HuH-7 (cell line): ENCODE measurements at regions not wholly inside any gene's neighbourhood (a gene's known extent, or its start where the extent isn't known, plus 50 kb on each side); places are given as distances from the start of the nearest gene placed in this dataset.
"Not testable (repeated sequence)": the region's sequence is repeated elsewhere in the genome, so short reads cannot be mapped to it uniquely, and the experiment has no call there.

Source experiments
- DNase-seq: peaks from one replicate; pipeline ENCODE4 v3.0.0; 2011; ENCODE audit warnings: low spot score

DNA sequence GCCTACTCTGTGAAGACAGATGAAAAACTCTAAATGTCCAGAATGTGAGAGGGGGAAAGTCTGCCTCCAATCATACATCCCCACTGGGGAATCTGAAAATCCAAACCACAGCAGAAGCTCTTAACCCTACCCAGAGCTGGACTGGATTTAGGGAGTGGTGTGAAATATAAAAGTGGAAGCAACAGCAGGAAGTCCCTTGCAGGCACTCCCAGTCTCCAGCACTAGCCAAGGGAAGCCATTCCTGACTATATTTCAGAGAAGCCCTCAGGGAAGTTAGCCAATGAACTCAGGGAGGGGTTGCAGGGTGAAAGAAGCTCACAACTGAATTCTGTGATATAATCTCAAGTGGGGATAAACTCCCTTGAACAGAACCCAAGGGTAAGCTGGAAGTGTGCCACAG, 51.5 kb downstream of the CRPPA start:
- no peak for DNase-seq

DNA sequence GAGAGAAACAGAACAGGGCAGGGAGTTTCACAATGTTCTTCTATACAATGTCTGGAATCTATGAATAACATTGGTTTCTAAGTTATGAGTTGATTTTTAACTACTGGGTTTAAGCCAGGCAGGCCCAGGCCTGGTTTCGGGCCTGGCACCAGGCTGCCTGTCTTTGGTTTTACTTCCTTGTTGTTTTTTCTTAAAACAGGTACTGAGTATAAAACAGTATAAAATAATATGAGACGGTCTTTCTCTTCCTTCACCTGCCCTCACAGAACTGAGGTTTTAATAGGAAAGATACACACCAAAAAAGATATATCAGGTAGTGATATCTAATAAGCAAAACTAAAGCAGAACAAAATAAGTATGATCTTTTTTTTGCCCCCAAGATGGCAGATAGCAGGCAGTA, 52.0 kb downstream of the CRPPA start:
- not testable (repeated sequence) for DNase-seq

DNA sequence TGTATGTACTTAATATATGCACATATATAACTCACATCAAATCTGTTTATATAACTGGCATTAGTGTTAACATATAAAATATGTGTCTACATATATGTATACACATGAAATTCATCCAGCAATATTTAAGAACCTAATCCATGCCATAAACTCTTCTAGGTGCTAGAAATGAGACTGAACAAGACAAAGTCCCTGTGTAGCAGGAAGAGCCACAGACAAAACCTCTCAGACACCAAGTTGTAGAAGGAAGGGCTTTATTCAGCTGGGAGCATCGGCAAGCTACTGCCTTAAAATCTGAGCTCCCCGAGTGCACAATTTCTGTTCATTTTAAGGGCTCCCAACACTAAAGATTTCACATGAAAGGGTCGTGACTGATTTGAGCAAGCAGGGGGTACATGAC, 52.5 kb downstream of the CRPPA start:
- DNase-seq = no peak

DNA sequence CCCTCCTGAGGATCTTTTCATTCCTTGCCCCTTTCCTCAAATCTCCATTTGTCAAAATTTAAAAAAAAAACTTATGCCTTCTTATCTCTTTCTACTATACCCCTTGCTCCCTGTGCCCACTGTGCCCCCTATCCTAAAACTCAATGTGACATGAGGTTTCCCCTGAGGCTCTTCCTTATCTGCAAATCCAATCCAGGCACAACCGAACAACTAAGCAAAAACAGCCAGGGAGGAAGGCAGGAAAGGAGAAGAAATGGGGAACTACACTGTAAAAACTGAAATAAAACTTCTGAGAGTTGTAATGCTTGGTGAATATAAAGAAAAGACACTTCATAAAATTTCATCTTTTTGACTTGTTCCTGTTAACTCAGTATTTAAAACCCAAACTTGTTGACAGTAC, 54.2 kb downstream of the CRPPA start:
- DNase-seq = no peak

DNA sequence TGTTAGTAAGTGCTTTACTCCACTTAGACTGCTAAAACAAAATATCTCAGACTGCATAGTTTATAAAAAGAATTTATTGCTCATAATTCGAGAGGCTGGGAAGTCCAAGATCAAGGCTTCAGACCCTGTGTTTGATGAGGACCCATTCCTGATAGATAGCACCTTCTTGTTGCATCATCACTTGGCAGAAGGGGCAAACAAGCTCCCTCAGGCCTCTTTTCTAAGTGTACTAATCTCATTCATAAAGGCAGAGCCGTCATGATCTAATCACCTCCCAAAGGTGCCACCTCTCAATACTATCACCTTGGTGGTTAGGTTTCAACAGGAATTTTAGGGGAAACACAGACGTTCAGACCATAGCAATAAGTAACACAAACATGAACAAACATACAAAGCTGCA, 55.4 kb downstream of the CRPPA start:
- DNase-seq = no peak

DNA sequence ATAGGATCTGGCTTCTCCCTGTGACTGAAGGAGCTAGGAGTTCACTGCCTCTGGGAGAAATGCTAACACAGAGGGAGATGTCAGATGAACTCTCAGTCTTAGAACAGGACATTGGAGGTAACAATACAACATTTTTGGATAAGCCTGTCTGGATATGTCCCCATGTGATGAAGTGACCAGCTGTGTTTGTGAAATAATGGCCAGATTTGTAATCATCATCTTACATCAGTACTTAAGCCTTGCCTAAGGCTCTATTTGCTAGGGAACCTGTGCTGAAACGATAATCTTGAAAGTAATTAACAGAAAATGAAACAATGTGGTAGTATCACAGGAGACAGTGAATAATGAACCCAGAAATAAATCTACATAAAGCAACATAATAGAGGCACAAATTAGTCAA, 56.2 kb downstream of the CRPPA start:
- no peak for DNase-seq

DNA sequence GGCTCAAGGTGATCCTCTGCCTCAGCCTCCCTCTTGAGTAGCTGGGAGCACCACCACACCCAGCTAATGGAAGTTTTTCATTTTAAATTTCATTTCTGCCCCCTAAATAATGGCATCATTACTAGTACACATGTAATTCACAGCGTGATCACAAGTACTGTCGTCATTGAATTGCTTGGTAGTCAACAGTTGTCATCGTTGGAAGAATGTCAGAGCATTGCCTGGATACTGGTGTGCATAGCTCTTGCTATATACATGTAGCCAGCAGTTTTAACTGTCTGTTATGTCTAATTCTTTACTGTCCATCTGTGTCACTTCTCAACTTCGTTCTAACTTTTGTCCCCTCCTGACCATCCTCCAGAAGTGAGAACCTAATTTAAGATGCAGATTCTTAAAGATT, 62.1 kb downstream of the CRPPA start:
- no peak for DNase-seq

DNA sequence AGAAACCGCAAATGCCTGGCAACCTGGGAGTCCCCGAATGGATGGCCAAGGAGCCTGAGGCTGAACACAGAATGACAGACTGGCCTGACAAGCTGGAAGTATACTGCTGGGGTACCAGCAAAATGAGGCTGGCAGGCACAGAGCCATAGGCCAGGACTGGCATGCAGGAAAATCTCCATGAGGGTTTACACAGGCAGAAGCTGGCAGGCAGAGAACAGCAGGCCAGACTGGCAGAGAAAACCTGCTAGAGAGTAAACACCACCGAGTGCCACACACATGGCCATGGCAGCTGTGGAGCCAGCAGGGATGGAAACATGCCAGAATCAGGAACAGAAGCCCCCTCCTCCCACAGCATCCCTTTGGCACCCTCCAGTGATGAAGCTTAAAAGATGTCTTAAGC, 63.4 kb downstream of the CRPPA start:
- no peak for DNase-seq

DNA sequence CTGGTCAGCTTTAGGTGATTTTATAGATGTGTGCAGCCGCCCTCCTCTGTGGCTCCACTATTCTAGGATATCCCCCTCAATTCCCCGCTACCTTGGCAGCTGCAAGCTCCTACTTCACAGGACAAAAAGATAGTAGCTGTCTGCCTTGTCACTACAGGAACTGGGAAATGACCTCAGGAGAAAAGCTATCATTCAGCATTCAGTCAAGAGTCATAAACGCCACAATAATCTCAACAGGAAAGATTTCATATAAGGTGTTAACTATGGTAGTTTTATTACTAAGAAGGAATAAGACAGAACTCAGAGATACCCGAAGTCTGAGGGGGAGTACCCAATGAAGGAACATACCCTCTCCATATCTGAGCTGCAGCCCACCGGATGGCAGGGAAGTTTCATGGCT, 63.9 kb downstream of the CRPPA start:
- DNase-seq = no peak

DNA sequence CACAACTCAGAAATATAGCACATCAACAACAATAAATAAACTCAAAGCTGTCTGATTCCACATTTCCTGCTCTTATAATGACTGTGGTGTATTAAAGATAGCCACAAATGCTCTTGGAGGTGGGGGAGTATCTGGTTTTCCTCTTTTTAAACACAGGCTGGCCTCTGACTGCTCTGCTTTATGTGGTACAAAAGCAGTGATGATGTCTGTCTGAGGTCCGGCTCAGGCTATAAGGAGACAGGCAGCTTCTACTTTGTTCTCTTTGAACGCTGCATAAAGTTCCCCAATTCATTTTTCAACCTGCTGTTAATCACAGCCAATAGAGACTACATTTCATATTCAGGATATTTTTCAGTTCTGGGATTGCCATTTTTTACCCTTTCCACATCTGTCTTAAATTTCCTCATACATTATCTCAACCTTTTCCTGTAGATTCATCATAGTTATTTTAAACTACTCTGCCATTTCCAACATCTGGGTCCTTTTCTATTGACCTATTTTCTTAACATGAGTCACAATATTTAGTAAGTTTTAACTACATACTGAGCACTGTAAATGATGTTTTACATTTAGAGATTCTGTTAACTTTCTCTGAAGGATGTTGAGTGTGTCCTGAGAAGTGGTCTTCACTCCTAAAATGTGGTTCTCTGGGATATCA, 64.9 kb downstream of the CRPPA start:
- DNase-seq = no peak

DNA sequence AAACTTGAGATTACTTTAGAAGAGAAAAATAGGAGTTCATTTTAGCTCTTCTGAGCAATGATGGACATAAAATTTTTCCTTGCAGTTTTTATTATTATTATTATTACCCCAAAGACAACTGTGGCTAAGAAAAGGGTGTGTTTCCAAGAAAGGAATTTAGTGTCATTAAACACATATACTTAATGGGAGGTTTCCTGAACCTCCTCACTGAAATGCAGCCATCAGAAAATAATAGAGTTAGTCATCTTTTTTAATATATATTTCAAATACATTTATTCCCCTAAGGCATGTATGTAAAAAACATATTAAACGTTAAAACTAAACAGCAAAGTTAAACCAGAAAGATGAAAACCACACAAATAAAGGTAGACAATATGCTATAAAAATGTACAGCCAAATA, 66.8 kb downstream of the CRPPA start:
- DNase-seq = no peak

DNA sequence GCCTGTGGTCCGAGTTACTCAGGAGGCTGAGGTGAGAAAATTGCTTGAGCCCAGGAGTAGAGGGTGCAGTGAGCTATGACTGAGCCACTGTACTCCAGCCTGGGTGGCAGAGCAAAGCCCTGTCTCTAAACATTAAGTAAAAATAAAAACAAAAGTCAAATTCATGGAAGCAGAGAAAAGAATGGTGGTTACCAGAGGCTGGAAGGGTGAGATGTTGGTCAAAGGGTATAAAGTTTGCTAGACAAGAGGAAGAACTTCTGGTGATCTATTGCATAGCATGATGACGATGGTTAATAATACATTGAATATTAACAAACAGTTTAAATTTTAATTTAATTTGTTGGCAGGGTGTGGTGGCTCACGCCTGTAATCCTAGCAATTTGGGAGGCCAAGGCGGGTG, 68.1 kb downstream of the CRPPA start:
- DNase-seq = no peak

DNA sequence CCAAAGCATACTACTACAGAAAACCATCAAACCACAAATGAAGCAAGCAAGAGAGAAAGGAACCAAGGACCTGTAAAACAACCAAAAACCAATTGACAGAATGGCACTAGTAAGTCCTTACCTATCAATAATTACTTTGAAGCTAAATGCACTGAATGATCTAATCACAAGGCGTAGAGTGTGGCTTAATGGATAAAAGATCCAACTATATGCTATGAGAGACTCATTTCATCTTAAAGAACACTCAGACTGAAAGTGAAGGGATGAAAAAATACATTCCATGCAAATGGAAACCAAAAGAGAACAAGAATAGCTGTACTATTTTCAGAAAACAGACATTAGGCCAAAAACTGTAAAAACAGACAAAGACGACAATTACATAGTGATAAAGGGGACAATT, 70.7 kb downstream of the CRPPA start:
- DNase-seq = no peak

DNA sequence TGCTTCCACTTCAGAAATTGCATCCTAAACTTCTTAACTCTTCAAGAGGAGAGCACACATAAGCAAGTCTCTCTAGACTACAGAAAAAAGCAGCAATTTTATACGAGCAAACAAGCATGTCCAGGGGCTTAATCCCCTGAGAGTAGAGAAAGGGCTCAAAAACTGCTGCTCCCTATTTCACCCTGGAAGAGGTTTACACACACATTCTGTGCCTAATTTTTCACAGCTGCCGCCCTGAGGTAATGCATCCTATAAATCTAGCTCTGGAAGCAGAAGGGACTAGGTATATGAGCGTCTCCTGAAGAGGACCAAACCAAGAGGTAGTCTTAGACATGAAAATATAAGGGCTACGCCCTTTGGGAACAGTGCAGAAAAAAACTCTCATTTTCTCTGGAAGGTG, 73.1 kb downstream of the CRPPA start:
- DNase-seq = no peak

DNA sequence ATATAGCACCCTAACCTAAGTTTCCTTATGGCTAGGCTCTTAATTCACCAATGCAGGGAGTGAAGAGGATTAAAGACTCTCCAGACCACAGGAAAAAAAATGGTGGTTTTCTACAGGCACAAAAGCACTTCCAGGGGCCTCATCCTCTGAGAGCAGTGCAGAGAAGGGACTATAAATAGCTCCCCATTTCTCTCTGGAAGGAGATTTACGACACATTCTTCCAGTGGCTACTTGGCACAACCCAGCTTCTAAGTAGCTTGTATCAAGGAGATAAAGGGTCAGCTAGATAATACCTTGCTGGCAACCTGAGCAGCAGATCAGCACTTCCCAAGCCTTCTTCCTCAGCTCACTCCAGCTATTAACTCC, 73.5 kb downstream of the CRPPA start:
- DNase-seq = no peak

DNA sequence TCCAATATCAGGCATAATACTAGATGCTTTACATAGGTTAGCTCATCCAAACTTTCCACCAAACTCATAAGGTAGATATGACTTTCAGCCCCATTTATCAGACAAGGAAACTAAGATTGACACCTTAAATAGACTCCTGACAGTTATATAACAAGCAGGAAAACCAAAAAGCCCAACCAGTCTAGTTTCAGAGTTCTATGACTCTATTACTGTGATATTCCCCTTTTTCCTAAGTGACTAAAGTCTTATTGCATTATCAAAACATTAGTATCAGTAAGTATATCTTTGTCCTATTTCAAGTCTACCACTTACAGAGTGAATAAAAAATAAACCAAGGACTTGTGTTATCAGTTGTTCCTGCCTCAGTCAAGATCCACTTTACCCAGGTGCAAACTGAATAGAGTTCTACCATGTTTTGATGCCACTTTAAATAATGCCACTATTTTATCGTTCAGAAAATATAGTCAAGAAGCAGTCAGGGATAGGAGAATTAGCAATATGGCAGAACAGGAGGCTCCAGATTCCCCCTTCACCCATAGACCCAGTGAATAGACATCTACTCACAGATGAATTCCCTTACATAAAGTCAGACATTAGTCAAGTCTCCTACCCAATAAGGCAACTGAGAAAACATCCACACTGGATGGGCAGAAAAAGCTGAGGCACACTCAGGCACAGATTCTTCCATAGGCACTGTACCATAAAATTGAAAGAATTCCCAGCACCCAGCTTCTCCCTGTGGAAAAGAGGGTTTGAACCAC, 74.1 kb downstream of the CRPPA start:
- DNase-seq = no peak

DNA sequence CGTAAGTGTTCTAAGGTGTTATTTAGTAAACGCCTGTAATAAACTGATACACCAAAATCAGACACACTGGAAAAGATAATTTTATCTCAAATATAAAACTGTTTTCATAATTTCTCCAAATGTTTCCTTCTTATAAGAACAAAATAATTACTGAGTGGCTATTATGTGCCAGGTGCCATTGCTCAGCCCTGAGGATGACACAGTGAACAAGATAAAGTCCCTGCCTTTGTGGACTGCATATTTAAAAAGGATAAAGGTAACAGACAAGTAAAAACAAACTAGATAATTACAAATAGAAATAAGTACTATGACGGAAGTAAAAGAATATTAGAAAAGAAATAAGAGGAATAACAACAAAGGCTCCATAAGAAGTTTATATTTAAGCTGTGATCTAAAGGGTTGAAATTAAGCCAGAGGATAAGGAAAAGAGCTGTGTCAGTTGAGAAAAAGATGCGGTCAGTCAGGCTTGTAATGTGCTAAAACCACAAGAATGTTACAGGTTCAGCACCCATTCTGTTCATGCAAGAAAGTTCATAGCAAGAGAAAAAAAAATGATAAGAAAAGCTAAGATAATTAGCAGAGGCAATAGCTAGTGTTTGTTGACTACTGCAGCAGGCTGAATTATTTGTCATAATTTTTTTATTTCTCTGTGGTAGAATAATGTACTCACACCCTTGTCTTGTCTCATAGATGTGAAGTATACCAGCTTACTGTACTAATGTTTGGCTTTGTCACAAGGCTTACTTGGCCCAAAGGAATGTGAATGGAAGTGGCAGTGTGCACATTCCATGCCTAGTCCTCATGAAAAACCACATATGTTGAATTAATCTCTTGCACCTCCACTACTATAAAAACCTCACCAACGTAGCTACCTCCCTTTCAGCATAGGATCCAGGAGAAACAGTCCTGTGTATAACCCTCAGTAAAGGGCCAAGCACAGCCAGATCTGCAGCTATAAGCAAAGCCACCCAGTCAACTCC, 75.1 kb downstream of the CRPPA start:
- DNase-seq = no peak

DNA sequence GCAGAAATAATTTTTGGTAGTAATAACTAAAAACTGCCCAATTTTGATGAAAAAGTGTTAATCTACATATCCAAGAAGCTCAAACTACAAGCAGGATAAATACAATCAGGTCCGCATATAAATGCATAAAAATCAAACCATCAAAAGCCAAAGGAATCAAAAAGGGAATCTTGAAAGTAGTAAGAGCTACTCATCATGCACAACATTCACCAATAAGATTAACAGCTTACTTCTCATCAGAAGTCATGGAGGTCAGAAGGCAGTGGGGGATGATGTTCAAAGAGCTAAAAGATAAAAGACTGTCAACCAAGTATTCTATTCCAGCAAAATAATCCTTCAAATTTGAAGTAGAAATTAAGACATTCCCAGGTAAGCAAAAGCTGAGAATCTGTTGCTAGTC, 76.4 kb downstream of the CRPPA start:
- no peak for DNase-seq

DNA sequence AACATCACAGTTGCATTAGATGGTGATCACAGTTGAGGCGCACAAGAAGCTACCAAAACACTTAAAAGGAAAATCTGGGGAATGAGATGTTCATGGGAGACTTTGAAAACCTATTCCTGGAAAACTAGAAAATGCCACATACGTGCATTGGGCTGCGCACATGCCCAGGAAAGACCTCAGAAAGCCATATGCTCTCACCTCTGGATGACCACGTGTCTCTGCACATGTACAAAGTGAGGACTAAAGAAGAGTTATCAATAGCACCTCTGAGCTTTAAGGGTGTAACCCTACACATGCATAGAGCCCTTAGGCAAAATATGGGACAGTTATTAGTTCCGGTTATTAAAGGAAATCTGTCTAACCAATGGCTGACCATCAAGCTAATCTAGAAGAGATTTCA, 77.7 kb downstream of the CRPPA start:
- no peak for DNase-seq

DNA sequence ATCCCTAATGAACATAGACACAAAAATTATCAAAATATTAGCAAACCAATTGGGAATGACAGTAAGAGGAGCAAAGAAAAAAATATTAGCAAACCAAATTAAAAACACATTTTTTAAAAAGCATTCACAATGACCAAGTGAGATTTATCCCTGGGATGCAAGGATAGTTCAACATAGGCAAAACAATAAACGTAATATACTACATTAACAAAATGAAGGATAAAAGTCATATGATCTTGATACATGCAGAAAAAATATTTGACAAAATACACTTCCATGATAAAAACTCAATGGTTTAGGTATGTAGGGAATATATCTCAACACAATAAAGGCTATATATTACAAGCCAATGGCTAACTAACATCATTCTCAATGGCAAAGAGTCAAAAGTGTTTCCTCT, 83.3 kb downstream of the CRPPA start:
- no peak for DNase-seq

DNA sequence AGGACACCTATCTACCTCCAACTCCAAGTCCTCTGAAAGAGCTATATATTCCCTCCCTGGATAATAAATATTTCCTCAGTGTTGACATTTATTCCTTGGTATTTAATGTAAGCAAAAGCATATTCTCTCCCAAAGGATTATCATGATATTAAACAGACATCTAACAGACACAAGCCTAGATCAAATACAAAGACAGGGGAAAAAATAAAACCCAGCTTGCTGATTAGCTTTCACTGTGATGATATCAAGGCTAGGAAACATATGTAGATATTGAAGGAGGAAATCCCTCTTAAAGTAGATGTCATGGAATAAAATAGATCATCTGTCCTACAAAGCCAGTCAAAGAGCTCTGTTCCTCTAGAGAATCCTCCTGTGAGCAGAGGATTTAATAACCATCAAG, 95.2 kb downstream of the CRPPA start:
- no peak for DNase-seq

DNA sequence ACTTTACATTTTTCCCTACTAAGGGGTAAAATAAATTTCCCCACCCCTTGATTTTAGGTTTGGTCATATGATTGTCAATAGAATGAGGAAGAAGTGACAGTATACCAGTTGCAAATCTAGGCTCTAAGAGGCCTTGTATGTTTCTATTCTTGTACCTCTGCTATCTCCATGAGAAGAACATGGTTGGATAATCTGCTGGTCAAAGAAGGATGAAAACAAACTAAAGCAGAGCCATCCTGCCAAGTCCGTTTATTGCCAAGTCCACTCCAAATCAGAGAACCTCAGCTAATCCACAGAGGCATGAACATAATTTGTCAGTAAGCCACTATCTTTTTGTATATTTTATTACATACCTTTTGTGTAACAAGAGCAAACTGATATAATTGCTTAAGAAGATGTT, 98.0 kb downstream of the CRPPA start:
- DNase-seq = no peak

DNA sequence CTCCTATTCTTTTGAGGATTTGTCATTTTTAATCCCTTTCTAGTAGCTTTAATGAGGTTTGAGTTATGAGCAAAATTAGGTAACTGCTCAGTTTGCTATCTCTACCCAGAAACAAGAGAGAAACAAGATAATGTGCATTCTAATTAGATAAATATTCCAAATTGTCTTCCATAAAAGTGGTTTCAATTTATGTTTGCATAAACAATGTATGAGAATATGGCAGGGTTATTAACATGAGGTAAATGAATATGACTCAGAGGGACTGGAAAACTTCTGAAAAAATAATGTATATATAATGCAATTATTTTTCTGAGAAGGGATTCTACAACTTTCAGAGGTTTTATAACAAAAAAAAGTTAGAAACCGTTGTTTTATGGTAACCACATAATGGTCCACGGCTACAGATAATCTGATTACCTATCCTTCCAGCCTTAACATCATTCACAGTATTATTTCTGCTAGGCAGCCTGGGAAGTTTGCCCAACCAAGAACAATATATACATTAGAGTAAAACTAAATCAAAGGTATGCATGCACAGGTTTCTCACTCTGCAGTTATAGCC, 101.2 kb downstream of the CRPPA start:
- no peak for DNase-seq
